ENCODE measurements at regions not wholly inside any gene's neighbourhood (a gene's known extent, or its start where the extent isn't known, plus 50 kb on each side); places are given as distances from the start of the nearest gene placed in this dataset.

GRCh38 chr2:136492901-136493300 is 272.4 kb upstream of the THSD7B start:
- dilution Hi-C loops (cut with MboI; ENCODE audit: extremely low pct_ligation_motif_present, low sequenced_read_pairs) = no loop called here
- Histone ChIP-seq H3K4me2 (ENCODE audit: control insufficient read depth, extremely low read depth, insufficient read depth, low read depth, low read length) (no peak overlapping the region), H2AFZ (ENCODE audit: control insufficient read depth, low read length) (no peak overlapping the region), H3K4me3 (ENCODE audit: control insufficient read depth in 2 of 3, extremely low read depth in 1 of 3, insufficient read depth in 2 of 3, low read depth in 1 of 3, low read length in 3 of 3) (no peak overlapping the region), H3K4me1 (ENCODE audit: control insufficient read depth, extremely low read depth, insufficient read depth, low read length) (no peaks in the 10 kb centered on the region), H3K9ac (ENCODE audit: control insufficient read depth, extremely low read depth, insufficient read depth, low read length) (no peak overlapping the region), H3K9me1 (ENCODE audit: control insufficient read depth, extremely low read depth, insufficient read depth, low read length) (no peaks in the 10 kb centered on the region), H3K27me3 (ENCODE audit: control insufficient read depth, extremely low read depth, insufficient read depth, low read length) (no peaks in the 10 kb centered on the region), H4K20me1 (ENCODE audit: control insufficient read depth, extremely low read depth, insufficient read depth, low read length) (no peaks in the 10 kb centered on the region), H3K36me3 (ENCODE audit: control insufficient read depth in 2 of 2, extremely low read depth in 1 of 2, insufficient read depth in 2 of 2, low read length in 2 of 2) (no peaks in the 10 kb centered on the region), H3K79me2 (ENCODE audit: control insufficient read depth, insufficient read depth, low read length) (no peaks in the 10 kb centered on the region), H3K27ac (ENCODE audit: control insufficient read depth, insufficient read depth, low read length) (no peak overlapping the region), H3K9me3 (ENCODE audit: control insufficient read depth, low read depth, low read length) (no peaks in the 10 kb centered on the region)
- no peak for TF ChIP-seq EZH2 (IDR thresholded peaks at IDR 0.05; ENCODE audit: low read length)
- TF ChIP-seq CTCF (optimal IDR thresholded peaks at IDR 0.05 in 1 of 3, IDR thresholded peaks at IDR 0.05 in 1 of 3, conservative IDR thresholded peaks at IDR 0.05 in 1 of 3; ENCODE audit: extremely low read depth in 1 of 3, insufficient read depth in 2 of 3, low read length in 3 of 3) = no peak
- FAIRE-seq = no peak
- DNase-seq (ENCODE audit: low read depth, low spot score) = no peak

- FAIRE-seq (no peak), DNase-seq (ENCODE audit: low read depth, low spot score) (no peak)
- H3K79me2 ChIP-seq (ENCODE audit: control insufficient read depth, insufficient read depth, low read length) = no peaks in the 10 kb centered on the region
- H3K4me3 ChIP-seq (ENCODE audit: control insufficient read depth in 2 of 3, extremely low read depth in 1 of 3, insufficient read depth in 2 of 3, low read depth in 1 of 3, low read length in 3 of 3) = no peak overlapping the region
- H2AFZ ChIP-seq (ENCODE audit: control insufficient read depth, low read length) = no peak overlapping the region
- dilution Hi-C loops (cut with MboI; ENCODE audit: extremely low pct_ligation_motif_present, low sequenced_read_pairs) = no loop called here
- no peaks in the 10 kb centered on the region for H3K27me3 ChIP-seq (ENCODE audit: control insufficient read depth, extremely low read depth, insufficient read depth, low read length)
- no peaks in the 10 kb centered on the region for H3K4me1 ChIP-seq (ENCODE audit: control insufficient read depth, extremely low read depth, insufficient read depth, low read length)
- H3K4me2 ChIP-seq (ENCODE audit: control insufficient read depth, extremely low read depth, insufficient read depth, low read depth, low read length) = no peak overlapping the region
- H3K9me1 ChIP-seq (ENCODE audit: control insufficient read depth, extremely low read depth, insufficient read depth, low read length) = no peaks in the 10 kb centered on the region
- no peak overlapping the region for H3K27ac ChIP-seq (ENCODE audit: control insufficient read depth, insufficient read depth, low read length)
- no peaks in the 10 kb centered on the region for H3K9me3 ChIP-seq (ENCODE audit: control insufficient read depth, low read depth, low read length)
- H4K20me1 ChIP-seq (ENCODE audit: control insufficient read depth, extremely low read depth, insufficient read depth, low read length) = no peaks in the 10 kb centered on the region
- H3K9ac ChIP-seq (ENCODE audit: control insufficient read depth, extremely low read depth, insufficient read depth, low read length) = no peak overlapping the region
- TF ChIP-seq CTCF (optimal IDR thresholded peaks at IDR 0.05 in 1 of 3, IDR thresholded peaks at IDR 0.05 in 1 of 3, conservative IDR thresholded peaks at IDR 0.05 in 1 of 3; ENCODE audit: extremely low read depth in 1 of 3, insufficient read depth in 2 of 3, low read length in 3 of 3) (no peak), EZH2 (IDR thresholded peaks at IDR 0.05; ENCODE audit: low read length) (no peak)
- no peaks in the 10 kb centered on the region for H3K36me3 ChIP-seq (ENCODE audit: control insufficient read depth in 2 of 2, extremely low read depth in 1 of 2, insufficient read depth in 2 of 2, low read length in 2 of 2)
These were observed 275.2 kb upstream of the THSD7B start for GRCh38 chr2:136490100-136490499.

Data from keratinocyte (primary cell).